K562 (cell line): ENCODE measurements at regions not wholly inside any gene's neighbourhood (a gene's known extent, or its start where the extent isn't known, plus 50 kb on each side); places are given as distances from the start of the nearest gene placed in this dataset.

Experiments
- EZH2 ChIP-seq: IDR thresholded peaks from 2 replicates; pipeline ENCODE4 v1.6.1; 2012; ENCODE audit warnings: low read depth, mild to moderate bottlenecking, inconsistent platforms, low read length, borderline replicate concordance
- ZFX ChIP-seq: sonication (generic); formaldehyde crosslinking; IDR thresholded peaks from 2 replicates; pipeline ENCODE4 v1.8.0; 2022; ENCODE audit warnings: mild to moderate bottlenecking, missing genetic modification reagents, moderate library complexity

GRCh38 chr4:188297873-188298272, 158.6 kb downstream of the TRIML1 start:
- no peak for TF ChIP-seq EZH2
- no peak for TF ChIP-seq ZFX
